Ureter (tissue), 1 donor: ENCODE measurements at regions not wholly inside any gene's neighbourhood (a gene's known extent, or its start where the extent isn't known, plus 50 kb on each side); places are given as distances from the start of the nearest gene placed in this dataset.

ENCODE experiments used
- DNase-seq: peaks from one replicate; pipeline ENCODE4 v3.0.0-alpha.2; 2020; ENCODE audit warnings: low spot score
- donor health status: DM: yes; HTN: yes; CAD: no.

DNA sequence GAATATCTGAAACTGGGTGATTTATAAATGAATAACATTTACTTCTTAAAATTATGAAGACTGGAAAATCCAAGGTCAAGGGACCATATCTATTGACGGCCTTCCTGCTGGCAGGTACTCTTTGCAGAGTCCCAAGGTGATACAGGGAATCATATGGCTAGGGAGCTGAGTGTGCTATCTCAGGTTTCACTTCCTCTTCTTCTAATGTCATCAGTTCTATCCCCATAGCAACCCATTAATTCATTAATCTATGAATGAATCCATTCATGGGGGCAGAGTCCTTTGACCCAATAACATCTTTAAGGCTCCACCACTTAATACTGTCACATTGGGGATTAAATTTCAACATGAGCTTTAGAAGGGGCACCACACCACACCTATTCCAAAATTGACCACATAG is 772.0 kb downstream of the HACE1 start:
- DNase-seq = no peak

DNA sequence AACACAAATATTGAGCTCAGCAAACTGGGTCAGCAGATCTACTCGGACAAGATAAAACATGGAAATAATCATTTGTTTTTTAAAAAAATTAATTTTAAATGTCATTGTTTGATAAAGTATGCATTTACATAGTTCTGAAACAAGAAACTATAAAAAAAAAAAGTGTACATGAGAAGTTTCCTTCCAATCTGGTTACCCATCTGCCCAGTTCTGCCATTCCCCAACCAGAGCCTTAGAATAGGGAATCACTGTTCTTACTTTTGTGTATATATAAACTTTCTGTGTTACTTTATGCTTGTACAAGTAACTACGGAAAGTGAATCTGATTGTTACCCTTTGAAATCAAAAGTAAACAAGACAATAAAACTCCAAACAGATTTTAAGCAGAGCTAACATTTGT is 791.4 kb downstream of the HACE1 start:
- DNase-seq = no peak

DNA sequence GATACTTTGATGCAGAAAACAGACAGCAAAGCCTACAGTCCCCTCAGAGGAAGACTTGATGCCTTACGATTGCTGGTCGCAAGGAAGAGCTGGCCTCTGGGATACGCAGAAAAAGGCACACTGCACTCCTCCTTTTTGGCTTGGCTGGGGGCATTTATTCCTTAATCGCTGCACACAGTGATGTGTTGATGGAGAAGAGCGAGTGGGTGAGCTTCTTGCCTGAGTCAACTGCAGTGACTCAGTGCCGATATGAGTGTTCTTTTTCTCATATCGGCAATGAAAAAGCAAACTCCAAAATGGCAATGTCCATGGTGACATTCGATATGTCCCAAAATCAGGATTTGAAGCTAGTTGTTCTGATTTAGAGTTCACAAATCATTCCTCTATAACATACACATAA is 794.8 kb downstream of the HACE1 start:
- no peak for DNase-seq

DNA sequence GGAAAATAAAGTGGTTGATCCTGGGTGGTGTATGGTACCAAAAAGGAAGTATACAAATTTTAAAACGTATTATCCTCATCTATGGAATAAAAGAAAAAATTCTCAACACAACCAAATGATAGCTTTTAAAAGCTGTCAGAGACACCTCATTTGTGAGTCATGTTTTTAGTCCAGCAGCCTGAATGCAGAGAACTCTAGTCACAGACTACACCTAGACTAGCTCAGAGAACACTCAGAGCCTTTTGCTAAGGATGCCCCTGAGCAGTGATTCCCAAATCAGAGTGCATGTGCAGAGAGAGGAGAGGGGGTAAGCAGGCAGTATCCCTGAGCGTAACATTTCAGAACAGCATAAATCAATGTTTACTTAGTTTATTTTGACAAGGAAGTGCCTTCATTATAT is 809.3 kb downstream of the HACE1 start:
- DNase-seq = no peak

DNA sequence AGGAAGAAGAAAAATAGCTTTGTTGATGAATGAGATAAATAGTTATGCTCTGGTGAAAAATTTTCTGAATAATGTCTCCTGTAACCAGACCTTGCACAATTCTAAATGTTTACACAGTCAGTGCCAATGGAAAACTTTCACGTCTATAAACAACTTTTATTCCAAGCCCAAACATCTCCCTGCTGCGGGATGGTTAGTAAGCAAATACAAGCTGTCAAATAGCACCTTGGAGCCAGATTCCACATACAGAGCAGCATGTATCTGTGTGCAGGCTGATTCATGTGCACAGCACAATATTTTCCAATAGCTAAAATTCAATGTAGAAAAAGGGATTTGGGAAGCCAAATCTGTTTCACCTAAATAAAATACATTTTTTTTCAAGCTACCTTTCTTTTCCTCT is 813.3 kb downstream of the HACE1 start:
- DNase-seq = no peak

DNA sequence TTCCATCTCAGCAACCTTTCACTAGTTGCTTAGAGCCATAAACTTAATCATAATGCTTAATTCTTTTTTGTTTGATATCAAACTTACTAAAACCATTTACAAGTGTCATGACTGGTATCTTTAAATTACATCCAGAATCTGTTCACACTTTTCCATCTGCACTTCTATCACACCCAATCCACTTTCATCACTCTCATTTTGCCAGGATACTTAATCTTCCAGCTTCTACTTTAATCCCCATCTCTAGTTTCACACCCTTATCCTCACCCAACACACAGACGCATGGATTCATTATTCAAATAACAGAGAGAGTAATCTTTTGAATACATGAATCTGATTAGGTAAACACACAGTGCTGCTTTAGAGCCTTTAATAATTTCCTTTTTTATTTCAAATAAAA is 828.4 kb downstream of the HACE1 start:
- no peak for DNase-seq

DNA sequence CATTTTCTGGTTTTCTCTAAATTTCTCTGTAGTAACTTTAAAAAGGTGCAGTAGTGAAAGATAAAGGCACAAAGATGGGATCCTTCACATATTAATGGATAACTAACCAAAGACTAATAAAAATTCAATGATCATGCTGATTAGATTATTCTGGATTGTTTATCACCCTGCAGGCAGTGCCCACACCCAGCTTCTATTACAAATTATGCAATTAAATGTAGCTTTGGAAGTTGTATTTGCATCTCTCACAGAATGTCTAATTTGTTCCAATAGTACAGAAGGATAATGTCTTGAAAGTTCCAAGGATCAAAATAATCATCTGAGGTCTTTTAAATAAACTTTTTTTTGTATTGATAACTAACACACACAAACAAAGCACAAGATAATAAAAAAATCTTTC is 837.6 kb downstream of the HACE1 start:
- DNase-seq = no peak

DNA sequence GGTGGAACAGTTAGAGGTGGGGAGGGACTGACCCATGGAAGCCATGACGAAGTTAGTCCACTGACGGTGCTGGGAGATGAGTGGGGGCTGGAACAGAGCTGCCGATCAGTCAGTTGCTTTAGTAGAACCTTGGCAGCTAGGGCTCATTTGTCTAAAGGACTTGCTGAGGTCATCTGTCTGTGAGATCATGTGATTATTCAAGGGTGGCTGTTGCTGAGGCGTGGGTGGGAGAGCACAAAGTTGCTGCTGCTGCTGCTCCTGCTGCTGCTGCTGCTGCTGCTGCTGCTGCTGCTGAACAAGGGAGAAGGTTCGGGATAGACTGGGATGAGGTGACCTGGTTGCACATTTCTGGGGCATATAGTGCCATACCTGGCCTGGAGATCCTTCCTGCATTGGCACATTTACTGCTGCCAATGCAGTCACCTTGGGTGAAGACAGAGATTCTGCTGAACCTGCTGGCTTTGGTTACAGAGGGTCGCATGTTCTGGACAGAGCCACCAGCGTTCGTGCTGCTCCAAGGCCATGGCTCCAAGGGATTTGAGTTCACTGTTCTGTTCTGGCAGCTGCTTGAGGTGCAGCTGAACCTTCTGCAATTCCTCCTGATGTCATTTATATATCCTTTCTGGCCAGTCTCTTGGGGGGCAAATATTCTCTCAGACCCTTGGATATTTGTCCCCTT is 840.5 kb downstream of the HACE1 start:
- no peak for DNase-seq

DNA sequence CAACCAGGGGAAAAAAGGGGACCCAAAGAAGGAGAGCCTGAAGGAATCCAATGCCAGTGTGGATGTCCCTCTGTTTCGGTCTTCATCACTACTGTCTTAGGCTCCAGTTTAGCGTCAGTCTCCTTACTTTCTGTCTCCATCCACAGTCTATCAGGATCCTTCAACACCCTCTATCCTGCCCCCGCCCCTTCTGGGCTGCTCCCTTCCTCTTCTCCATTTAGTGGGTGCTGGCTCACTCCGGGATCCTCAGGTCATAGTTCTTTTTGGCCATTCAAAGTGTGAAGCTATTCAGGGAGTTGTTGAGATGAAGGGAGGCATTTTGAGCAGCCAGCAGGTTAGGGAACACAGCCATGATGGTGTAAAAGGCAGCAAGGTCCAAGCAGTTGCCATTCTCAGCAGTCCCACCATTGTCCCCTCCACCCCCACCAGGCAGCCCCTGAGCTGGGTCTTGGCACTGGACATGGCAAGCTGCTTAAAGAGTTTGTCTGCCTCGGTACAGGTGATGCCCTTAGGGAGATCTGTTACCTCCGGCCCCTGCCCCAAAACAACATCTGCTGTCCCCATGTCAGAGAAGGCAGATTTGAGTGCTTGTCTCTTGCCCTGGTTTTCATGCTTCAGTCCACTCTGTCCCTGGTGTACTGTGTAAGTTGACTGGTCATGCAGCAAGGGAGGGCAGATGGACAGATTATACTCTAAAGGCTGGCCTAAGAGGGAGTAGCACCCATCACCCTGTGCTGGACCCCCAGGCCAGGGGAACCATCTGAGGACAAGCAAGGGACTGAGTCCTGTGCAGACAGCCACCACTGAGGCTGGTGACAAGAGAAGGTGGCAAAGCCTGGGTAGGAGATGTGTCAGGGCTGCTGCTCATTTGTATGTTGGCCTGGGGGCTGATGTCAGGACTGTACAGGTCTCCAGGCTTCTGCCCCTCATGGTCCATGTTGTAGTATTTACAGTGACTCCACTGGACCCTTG is 842.0 kb downstream of the HACE1 start:
- no peak for DNase-seq

DNA sequence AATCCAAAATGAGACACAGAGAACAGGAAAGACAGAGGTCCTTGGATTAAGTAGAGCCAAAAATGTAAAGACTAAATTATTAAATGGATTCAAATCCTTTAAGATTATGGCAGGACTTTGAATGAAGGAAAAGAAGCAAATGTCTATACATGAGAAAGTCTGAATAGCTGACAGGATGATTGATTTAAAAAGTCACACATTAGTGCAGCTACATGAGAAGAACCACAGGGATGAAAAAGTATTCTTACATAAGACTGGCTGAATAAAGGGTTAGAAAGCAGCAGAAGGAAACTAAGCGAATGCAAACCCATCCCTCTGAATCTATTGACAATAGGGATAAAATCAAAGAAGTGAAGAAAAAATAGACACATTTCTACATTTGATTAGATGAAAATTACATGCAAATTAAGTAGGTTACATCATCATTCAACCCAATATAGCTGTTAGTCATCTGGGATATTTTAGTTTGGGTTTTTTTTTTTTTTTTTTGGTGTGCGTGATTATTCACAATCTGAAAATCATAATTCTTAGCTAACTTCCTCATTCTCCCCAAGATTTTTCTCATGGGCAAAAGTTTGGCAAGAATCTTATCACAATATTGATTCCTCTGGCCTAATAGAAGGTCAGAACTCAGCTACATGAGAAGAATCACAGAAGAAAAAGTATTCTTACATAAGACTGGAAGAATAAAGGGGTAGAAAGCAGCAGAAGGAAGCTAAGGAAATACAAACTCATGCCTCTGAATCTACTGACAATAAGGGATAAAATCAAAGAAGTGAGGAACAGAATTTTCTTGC is 845.4 kb downstream of the HACE1 start:
- no peak for DNase-seq

DNA sequence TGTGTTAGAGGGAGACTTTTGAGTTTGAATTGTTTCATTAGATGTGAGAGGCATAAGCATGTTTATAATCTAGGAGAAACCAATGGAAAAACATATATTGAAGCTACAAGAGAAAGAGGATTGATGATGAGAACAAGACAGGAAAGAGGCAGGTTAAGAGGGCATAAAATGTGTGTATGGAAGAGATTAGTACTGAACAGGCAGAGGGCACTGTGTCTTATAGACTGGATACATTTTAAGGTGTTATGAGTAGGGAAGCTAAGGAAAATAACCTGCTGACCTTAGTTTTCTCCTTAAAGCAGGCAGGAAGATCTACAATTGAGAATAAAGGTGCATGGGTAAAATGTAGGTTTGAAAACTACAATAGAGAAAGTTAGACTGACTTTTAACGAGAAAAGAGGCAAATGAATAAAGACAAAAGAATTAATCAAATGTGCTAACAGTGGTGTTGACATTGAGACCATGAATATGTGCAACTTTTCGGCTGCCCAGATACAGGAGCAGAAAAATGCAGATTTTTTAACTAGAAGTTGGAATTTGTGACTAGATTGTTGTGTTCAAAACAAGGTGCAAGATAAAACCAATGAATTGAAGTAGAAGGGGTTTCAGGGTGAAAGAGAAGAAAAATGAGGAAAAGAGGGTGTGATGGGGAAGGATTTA is 846.3 kb downstream of the HACE1 start:
- DNase-seq = no peak

DNA sequence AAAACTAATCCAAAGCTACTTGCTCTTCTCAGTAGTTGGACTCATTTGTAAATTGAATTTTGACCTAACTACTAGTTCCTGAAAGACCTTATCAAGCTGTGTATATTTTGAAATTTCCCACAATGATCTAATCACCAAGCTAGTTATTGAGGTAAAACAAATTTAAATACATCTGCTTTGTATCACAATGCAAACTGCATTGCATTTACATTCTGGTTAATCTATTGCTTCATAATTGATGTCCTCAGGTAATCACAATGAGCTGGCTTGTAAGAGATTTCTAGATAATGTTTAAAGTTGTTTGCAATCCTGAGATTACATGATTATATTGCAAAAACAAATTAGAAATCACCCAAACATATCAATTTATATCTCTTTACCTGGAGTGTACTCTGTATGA is 848.8 kb downstream of the HACE1 start:
- DNase-seq = no peak

DNA sequence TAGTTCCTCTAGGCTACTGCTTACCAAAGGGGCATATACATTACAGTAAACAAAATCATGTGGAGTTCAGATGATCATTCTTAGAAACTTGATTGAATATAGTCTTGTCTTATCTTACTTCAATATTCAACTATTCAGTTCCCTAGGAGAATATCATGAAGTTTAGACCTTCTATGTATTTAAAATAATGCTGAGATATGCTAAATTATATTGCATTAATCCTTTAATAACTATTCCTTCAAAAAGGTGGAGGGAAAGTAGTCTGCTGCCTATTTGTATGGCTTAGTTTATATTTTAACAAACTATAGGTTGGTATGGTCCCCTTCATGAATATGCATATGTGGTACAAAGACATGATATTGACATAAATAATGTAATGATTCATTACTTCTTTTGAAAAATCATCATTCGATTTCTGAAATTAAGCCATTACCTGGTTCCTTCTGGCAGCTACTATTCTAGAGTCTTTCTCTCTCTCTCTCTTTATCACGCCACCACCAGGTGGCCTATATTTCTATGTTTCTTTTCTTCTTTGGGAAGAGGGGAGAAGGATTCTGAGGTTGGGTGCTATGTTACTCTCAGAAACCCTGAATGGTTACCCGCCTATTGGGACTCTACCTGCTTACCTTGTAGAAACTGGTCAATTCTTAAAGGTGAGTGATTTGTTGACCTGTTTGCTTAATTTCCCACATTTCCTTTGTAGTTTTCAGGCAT is 855.8 kb downstream of the HACE1 start:
- no peak for DNase-seq

DNA sequence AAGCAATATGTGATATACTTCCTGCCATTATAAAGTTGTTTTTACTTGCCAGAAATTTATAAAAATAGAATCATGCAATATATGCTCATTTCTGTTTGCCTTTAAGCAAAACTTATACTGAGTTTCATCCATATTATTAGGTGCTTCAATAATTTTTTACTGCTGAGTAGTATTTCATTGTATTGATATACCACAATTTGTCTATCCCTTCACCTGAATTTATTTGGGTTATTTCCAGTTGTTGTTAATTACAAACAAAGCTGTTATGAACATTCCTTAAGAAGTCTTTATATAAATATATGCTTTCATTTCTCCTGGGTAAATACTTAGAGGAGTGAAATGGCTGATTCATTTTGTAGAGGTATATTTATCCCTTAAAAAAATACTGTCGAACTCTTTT is 864.1 kb downstream of the HACE1 start:
- DNase-seq = no peak

DNA sequence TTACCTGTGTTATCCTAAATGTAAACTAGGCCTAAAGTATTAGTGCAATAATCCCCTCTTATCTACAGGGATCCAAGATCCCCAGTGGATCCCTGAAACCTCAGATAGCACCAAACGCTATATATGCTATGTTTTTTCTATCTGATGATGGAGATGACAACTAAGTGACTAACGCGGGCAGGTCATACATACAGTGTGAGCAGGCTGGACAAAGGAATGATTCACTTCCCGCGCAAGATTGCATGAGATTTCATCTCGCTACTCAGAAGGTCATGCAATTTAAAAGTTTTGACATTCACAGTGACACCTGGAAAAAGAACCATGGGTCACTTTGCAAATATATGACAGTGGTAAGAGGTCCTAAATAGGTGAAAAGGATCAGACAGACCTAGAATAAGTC is 875.9 kb downstream of the HACE1 start:
- DNase-seq = no peak

DNA sequence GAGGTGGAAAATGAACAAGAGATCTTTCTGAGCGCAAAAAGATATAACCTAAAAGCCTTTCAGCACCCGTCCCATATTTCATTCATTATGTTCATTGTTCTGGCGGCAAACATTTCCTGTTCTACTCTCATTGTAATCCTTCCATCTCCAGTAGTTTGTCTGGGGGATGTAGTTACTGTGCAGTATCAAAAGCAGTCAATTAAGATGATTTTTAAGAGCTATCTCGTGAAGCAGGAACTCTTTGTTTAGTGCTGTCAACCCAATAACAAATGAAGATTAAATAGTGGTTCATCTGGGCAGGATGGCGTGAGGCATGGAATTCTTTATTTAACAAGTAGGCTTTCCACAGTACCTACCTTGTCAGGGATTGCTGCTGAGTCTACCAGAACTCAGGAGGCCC is 876.7 kb downstream of the HACE1 start:
- DNase-seq = no peak

DNA sequence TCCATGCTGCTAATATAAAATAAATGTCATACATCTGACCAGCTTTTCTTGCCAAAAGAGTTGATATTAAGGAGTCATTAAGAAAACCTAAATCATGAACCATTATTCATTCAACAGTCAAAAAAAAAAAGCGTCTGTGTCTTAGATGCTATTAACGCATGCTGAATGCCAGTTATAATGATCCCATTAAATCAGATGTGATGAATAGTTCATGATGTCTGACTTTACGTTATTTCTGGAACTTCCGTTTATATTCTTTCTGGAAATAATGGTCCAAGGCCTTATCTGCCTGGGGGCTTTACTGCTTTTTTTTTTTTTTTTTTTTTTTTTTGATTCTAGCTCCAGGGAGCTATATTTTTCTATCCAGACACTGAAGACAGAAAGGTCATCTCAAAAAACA is 877.1 kb downstream of the HACE1 start:
- DNase-seq = no peak

DNA sequence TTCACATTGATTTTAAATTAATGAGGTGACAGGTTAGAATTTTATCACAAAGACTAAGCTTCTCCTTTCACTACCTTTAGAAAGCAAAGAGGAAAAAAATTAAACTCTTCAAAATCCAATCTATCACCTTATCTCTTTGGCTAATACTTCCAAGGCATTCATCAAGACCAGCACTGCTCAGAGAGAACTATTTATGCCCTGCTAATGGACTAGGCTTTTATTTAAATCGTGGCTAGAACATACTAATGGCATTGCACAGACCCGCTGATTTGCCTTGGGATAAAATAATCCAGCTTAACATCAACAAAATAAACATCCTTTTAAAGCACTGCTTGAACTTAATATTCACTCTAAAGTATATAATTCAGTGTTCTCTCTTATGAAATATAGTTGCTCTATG is 880.4 kb downstream of the HACE1 start:
- no peak for DNase-seq

DNA sequence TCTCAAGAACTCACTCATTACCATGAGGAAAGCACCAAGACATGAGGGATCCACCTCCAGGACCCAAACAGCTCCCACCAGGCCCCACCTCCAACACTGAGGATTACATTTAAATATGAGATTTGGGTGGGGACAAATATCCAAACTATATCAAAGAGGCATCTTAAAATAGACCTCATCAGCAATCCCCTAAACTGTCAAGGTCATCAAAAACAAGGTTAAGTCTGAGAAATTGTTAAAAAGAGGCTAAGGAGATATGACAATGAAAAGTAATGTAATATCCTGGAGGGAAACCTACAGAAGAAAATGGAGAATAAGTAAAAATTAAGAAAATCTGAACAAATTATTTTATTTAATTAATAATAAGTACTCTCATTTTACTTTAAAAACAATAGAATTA is 922.3 kb downstream of the HACE1 start:
- DNase-seq = no peak

DNA sequence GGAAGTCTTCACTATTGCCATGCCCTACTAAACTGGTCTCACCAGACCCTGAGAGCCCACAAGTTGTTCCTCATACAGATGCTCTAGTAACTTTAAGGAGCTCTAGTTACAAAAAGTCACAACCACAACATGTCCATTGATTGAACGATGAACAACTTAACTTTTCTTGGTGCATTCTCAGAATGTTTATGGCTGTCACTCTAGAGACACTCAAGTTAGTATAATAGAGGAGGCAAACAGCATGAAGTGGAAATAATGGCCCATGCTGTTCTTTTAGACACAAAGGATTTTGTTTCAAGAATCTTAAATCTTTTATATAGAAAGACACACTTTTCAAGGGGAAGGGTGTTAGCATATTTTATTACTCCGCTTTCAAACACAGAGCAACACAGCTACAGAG is 934.4 kb downstream of the HACE1 start:
- no peak for DNase-seq

DNA sequence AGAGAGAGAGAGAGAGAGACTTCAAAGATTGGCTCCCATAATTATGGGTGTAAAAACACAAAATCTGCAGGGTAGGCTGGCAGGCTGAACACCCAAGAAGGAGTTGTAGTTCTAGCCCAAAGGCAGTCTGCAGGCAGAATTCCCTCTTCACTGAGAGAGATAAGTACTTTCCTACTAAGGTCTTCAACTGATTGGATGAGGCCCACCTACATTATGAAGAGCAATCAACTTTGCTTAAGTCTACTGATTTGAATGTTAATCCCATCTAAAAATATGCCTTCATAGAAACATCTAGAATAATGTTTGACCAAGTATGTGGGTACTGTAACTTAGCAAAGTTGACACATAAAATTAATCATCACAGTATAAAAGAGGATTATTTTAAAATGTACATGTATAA is 949.7 kb downstream of the HACE1 start:
- no peak for DNase-seq
